Activated CD4-positive, alpha-beta T cell treated with anti-CD3 and anti-CD28 coated beads, Interleukin-2, amount 50 U/mL, for 48 hours (primary cell): ENCODE measurements at regions not wholly inside any gene's neighbourhood (a gene's known extent, or its start where the extent isn't known, plus 50 kb on each side); places are given as distances from the start of the nearest gene placed in this dataset.
"Not testable (repeated sequence)": the region's sequence is repeated elsewhere in the genome, so short reads cannot be mapped to it uniquely, and the experiment has no call there.

Experiments used
- DNase-seq, 2 experiments: peaks; one replicate each; pipeline ENCODE4 v3.0.0-alpha.2; 2020

DNA sequence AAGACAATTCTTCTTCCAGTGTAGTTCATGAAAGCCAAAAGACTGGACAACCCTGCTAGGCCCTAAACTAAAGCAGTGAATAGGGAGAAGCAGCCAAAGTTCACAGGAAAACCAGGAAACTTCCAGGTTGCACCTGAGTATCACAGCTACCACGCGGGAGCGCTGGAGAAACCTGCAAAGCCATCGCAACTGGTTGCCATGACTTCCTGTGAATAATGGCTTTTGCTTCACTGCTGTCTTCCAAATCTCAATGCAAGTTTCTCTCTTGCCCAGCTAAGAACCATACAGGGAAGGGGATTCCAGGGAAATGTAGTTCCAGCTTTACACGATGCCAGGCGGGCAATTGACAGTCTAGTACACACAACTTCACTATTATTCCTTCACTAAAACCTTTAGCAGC is 114.1 kb downstream of the GXYLT1 start:
- DNase-seq: no peak

- DNase-seq: no peak
Measured at GRCh38 chr12:42027546-42027945, 117.1 kb downstream of the GXYLT1 start.

DNA sequence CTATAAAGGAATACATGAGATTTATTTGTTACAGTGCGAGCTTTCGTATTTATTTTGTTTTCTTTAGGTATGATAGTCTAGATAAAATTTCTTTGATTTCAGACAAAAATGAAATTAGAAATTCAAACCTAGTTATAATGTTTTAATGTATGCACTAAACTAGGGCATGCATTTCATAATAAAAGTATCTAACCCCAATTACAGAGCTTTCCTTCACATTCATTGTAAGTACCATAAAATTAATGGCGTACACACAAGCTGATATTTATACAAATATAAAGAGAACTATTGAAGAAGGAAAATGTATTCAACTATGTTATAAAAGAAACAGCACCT is 120.2 kb downstream of the GXYLT1 start:
- no peak for DNase-seq

GRCh38 chr12:42023733-42024494 is 120.8 kb downstream of the GXYLT1 start:
- peak; percentile 75 to 79 for DNase-seq

GRCh38 chr12:42021937-42022336 is 122.7 kb downstream of the GXYLT1 start:
- not testable (repeated sequence) for DNase-seq

DNA sequence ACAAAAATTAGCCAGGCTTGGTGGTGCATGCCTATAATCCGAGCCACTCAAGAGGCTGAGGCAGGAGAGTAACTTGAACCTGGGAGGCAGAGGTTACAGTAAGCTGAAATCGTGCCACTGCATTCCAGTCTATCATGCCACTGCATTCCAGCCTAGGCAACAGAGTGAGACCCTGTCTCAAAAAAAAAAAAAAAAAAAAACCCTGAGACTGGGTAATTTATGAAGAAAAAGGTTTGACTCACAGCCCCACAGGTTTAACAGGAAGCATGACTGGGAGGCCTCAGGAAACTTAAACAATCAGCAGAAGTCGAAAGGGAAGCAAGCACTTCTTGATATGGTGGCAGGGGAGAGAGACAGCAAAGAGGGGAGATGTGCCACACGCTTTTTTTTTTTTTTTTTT is 123.2 kb downstream of the GXYLT1 start:
- no peak for DNase-seq

GRCh38 chr12:42020226-42020625 is 124.4 kb downstream of the GXYLT1 start:
- no peak for DNase-seq

DNA sequence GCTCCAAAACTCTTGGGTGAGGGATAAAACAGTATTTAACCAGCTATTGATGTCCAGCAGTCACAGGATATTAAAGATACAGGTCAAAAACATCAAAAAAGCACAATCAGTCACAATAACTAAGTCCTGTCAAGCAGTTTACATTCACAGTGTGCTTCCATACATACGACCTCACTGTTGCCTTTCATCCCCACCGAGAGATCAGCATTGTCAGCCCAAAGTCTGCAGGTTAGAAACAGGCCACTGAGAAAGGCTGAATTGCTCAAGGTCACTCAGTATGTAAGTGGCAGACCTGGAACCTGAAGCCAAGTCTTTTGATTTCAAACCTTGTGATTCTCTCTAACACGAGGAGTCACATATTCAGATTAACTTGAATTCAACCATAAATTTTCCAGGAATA is 124.9 kb downstream of the GXYLT1 start:
- no peak for DNase-seq

GRCh38 chr12:42017051-42017450 is 127.6 kb downstream of the GXYLT1 start:
- DNase-seq: no peak

GRCh38 chr12:42015051-42015461 is 129.6 kb downstream of the GXYLT1 start:
- no peak for DNase-seq

- DNase-seq: not testable (repeated sequence)
Measured at GRCh38 chr12:42012501-42012900, 132.2 kb downstream of the GXYLT1 start.

DNA sequence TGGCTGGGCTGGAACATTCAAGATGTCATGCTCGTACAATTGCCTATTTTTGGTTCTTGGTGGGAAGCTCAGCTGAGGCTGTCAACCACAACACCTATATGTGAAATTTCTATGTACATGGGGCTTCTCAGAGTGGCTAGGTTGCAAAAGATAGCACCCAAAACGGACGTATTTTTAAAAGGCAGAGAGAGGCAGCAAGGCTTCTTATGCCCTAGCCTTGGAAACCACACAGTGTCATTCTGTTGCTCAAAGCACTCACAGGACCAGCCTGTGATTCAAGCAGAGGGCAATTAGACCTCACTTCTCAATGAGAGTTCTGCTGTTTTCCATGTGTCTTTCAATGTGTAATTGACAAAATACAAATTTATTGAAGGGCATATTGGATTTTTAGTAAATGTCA is 134.0 kb downstream of the GXYLT1 start:
- DNase-seq: no peak

DNA sequence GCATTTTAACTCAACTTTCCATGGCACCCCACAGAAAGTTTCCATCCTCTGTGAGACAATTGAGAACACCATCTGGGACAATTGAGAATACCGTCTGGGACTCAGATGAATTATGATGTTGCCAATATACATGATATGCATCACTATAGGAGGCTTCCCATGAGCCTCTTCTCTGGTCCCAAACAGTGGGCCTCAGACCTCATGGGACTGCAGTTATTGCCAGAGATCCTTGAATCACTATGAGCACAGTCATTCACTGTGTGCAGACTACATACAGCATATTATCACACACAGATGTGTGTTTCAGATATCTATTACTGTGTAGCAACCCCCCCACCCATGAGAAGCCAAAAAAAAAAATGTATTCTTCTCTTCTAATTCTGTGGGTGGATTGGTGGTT is 134.4 kb downstream of the GXYLT1 start:
- no peak for DNase-seq

DNA sequence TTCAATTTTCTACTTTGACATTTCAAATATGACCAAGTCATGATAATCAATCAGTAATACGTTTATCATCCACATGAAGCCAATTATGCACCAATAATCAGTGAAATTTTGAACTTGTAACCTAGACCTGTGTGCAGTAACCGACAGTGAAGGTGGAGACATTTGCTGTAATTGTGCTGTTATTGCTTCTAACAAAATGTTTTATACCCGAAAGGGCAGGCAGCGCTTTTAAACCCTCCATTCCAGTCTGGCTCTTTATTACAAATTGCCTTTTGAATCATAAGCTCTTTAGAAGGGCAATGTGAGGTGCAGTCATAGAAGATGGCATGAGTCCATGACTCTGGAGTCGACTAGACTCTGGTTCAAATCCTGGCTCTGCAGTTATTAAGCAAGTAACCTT is 135.7 kb downstream of the GXYLT1 start:
- no peak for DNase-seq

DNA sequence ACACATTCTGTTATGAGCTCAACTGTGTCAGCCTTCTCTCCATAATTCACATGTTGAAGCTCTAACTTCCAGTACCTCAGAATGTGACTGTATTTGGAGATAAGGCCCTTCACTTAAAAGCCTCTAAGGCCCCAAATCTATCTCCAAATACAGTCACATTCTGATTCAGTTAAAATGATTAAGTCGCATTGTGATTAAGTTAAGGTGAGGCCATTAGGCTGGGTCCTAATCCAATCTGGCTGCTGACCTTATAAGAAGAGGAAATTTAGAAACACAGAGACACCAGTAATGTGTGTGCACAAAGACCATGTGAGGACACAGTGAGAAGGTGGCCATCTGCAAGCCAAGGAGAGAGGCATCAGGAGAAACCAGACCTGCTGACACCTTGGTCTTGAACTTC is 141.6 kb downstream of the GXYLT1 start:
- DNase-seq: no peak

DNA sequence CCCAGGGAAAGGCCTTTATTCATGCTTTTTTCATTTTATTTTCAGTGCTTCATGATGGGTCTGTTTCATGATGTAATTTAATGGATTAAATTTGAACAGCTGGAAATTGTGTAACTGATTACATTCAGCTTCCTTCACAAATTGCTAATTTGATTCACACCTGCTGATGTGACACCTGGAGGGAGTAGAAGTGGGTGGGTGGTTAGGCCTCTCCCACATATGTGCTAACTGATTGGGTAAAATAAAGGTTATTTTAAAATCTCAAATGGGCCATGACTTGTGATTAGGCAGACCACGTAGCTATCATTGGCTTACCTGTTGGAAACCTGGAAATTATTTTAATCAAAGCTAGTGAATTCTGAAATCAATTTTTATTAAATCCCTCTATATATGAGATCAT is 142.1 kb downstream of the GXYLT1 start:
- no peak for DNase-seq

DNA sequence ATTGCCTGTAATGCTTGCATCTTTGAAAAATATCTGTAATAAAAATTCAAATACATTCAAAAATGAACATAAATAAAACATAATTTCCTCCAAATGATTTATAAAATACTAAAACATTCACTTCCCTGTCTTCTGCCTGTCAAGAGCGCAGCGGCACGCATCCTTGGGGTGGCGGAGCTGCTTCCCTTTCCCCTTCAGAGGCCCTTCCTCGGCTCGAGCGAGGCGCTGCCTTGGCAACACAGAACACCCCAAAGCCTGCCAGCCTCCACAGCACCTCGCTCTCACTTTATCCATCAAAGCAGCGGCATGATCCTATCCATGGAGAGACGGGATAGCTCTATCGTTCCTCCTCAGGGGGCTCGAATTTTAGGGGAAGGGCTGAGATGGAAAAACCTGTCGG is 146.2 kb downstream of the GXYLT1 start:
- no peak for DNase-seq

DNA sequence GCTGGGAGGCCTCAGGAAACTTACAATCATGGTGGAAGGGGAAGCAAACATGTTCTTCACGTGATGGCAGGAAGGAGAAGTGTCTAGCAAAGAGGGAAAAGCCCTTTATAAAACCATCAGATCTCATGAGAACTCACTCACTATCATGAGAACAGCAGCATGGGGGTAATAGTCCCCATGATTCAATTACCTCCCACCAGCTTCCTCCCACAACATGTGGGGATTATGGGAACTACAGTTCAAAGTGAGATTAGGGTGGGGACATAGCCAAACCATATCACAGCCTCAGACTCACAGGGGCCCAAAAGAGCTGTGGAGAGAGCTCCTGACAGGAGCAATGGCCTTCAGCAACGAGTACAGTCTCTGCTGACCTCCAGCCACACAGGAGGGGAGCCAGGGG is 151.4 kb downstream of the GXYLT1 start:
- no peak for DNase-seq

DNA sequence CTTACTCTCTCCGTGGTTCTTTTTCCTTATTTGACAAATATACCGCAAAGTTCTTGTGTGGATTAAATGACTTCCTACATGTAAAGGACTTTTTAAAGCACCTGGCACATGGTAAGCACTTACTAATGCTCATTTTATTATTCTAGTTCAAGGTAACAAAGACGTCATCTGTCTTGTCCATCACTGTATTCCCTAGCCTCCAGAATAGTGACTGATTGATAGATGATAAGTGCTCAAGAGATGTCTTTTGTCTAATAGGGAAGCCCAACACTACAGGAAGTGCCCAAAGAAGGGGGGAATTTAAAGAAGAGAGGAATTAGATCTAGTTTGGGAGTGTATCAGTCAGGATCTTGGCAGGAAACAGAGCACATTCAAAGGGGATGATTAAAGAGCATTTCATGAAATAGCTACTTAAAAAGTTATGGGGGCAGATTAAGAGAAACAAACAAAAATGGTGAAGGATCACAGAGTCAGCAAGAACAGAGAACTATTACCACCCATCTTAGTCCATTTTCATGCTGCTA is 151.9 kb downstream of the GXYLT1 start:
- no peak for DNase-seq

DNA sequence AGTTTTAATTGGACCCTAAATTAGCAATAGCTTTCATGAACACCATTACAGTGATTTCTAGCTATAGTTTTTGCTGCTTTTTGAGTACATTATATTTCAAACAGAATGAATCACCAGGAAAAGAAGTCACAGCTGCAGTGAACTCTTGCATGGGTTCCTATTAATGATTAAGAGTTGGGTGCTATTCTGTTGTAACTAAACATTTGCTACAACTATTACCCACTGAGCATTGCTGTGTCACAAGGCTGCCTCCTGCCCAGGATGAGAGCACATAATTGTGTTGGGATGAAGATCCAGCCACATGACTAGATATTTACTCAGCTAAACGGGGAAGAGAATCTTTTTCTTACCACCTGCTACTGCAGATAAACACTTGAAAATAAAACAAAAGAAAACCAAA is 152.7 kb downstream of the GXYLT1 start:
- no peak for DNase-seq

GRCh38 chr12:41988715-41989114 is 156.0 kb downstream of the GXYLT1 start:
- no peak for DNase-seq

GRCh38 chr12:41986513-41986912 is 158.2 kb downstream of the GXYLT1 start:
- not testable (repeated sequence) for DNase-seq

GRCh38 chr12:41983856-41984255 is 160.8 kb downstream of the GXYLT1 start:
- no peak for DNase-seq

GRCh38 chr12:41983394-41983793 is 161.3 kb downstream of the GXYLT1 start:
- DNase-seq: no peak

- no peak for DNase-seq
Measured at GRCh38 chr12:41981758-41982157, 162.9 kb downstream of the GXYLT1 start.
